ENCODE measurements at regions not wholly inside any gene's neighbourhood (a gene's known extent, or its start where the extent isn't known, plus 50 kb on each side); places are given as distances from the start of the nearest gene placed in this dataset.
A peak's percentile ranks its signal among the peaks of the same experiment; 100 is the strongest.
"Not testable (repeated sequence)": the region's sequence is repeated elsewhere in the genome, so short reads cannot be mapped to it uniquely, and the experiment has no call there.

- H3K36me3 ChIP-seq (ENCODE audit: control insufficient read depth, insufficient read depth, low read length); H3K27ac ChIP-seq (ENCODE audit: low read length); H3K4me3 ChIP-seq (ENCODE audit: low read length); H3K27me3 ChIP-seq (ENCODE audit: control insufficient read depth, insufficient read depth, low read length); H3K4me1 ChIP-seq (ENCODE audit: control insufficient read depth, insufficient read depth, low read length); H3K9me3 ChIP-seq (ENCODE audit: control insufficient read depth, low read depth, low read length): not testable (repeated sequence)
- peak; percentile 26 to 73 for DNase-seq
- no CpG with 5 or more reads among the region's 9 CpGs for WGBS (ENCODE audit: insufficient coverage, low lambda C conversion rate)
Measured at GRCh38 chr2:111287646-111288568, 167.2 kb downstream of the BCL2L11 start.

GRCh38 chr2:111290370-111290769 lies 169.7 kb downstream of the BCL2L11 start:
- not testable (repeated sequence) for DNase-seq
- WGBS (ENCODE audit: insufficient coverage, low lambda C conversion rate), result no CpG with 5 or more reads among the region's 11 CpGs

DNA sequence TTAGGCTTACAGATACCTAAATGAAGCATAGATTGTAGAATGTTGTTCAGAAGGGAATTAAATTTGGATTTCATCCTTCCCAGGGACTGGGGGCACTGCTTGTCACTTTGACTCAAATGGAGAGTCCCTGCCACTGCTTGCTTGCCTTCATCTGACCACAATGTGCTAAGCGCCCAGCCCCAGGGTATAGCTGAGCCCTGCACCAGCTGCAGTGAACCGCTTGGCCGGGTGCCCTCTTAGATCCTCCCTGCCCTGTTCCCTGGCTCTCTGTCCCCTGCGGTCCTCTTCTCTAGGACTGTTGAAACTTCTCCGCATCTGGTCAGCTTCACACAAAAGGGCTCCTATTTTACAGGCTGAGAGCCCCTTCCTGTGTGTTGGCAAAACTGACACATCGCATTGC lies 170.9 kb downstream of the BCL2L11 start:
- not testable (repeated sequence) for H3K27me3 ChIP-seq (ENCODE audit: control insufficient read depth, insufficient read depth, low read length); DNase-seq; H3K4me3 ChIP-seq (ENCODE audit: low read length); H3K36me3 ChIP-seq (ENCODE audit: control insufficient read depth, insufficient read depth, low read length); H3K9me3 ChIP-seq (ENCODE audit: control insufficient read depth, low read depth, low read length); H3K27ac ChIP-seq (ENCODE audit: low read length); H3K4me1 ChIP-seq (ENCODE audit: control insufficient read depth, insufficient read depth, low read length)
- WGBS (ENCODE audit: insufficient coverage, low lambda C conversion rate), result no CpG with 5 or more reads among the region's 6 CpGs

More at GRCh38 chr2:111290370-111290769, 169.7 kb downstream of the BCL2L11 start:
- not testable (repeated sequence) for H3K4me1 ChIP-seq (ENCODE audit: control insufficient read depth, insufficient read depth, low read length); H3K4me3 ChIP-seq (ENCODE audit: low read length); H3K27ac ChIP-seq (ENCODE audit: low read length); H3K36me3 ChIP-seq (ENCODE audit: control insufficient read depth, insufficient read depth, low read length); H3K9me3 ChIP-seq (ENCODE audit: control insufficient read depth, low read depth, low read length); H3K27me3 ChIP-seq (ENCODE audit: control insufficient read depth, insufficient read depth, low read length)

DNA sequence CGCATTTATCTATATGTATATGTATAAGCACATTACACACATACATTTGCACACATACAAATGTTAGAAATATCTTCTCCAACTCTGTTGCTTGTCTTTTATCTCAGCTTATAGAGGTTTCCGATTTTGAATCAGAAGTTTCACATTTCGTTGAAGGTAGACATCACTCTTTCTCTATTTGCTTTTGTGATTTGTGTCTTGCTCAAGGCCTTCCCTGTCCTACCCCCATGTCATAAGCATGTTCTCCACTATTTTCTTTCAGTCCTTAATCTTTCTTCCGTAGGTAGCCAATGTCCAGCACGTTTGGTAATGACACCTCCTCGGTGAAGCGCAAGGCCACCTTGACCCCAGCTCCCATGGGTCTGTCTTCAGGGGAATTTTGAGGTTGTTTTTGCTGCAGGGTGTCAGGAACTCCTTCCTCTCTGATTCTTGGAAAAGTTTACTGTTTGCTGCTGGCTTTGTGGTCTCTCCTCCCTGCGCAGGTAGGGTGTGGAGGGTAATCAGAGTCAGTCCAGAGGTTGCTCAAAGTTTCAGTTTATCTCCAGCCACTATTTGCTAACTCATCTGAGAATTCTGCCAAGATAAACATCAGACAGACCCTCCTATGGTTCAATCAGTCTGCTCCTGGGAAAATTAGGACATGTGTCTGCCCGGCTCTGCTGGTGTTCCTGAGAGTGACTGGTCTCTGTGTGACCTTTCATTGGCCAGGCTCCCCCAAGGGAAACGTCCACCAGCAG lies 171.7 kb downstream of the BCL2L11 start:
- not testable (repeated sequence) for H3K27me3 ChIP-seq (ENCODE audit: control insufficient read depth, insufficient read depth, low read length); H3K4me3 ChIP-seq (ENCODE audit: low read length); H3K36me3 ChIP-seq (ENCODE audit: control insufficient read depth, insufficient read depth, low read length); H3K4me1 ChIP-seq (ENCODE audit: control insufficient read depth, insufficient read depth, low read length); H3K9me3 ChIP-seq (ENCODE audit: control insufficient read depth, low read depth, low read length)
- no CpG with 5 or more reads among the region's 10 CpGs for WGBS (ENCODE audit: insufficient coverage, low lambda C conversion rate)
- DNase-seq, result peak in 1 of 2 donors; percentile 19
- peak overlapping the region; percentile 74 for H3K27ac ChIP-seq (ENCODE audit: low read length)

- not testable (repeated sequence) for H3K4me1 ChIP-seq (ENCODE audit: control insufficient read depth, insufficient read depth, low read length); H3K27ac ChIP-seq (ENCODE audit: low read length); H3K36me3 ChIP-seq (ENCODE audit: control insufficient read depth, insufficient read depth, low read length); H3K4me3 ChIP-seq (ENCODE audit: low read length); H3K27me3 ChIP-seq (ENCODE audit: control insufficient read depth, insufficient read depth, low read length); H3K9me3 ChIP-seq (ENCODE audit: control insufficient read depth, low read depth, low read length); DNase-seq
- no CpG with 5 or more reads among the region's 7 CpGs for WGBS (ENCODE audit: insufficient coverage, low lambda C conversion rate)
Measured at GRCh38 chr2:111294699-111295098, 174.0 kb downstream of the BCL2L11 start.

- not testable (repeated sequence) for DNase-seq; H3K27me3 ChIP-seq (ENCODE audit: control insufficient read depth, insufficient read depth, low read length); H3K27ac ChIP-seq (ENCODE audit: low read length); H3K9me3 ChIP-seq (ENCODE audit: control insufficient read depth, low read depth, low read length); H3K36me3 ChIP-seq (ENCODE audit: control insufficient read depth, insufficient read depth, low read length); H3K4me1 ChIP-seq (ENCODE audit: control insufficient read depth, insufficient read depth, low read length); H3K4me3 ChIP-seq (ENCODE audit: low read length)
- WGBS (ENCODE audit: insufficient coverage, low lambda C conversion rate), result no CpG with 5 or more reads among the region's 6 CpGs
Measured at GRCh38 chr2:111296122-111296804, 175.5 kb downstream of the BCL2L11 start.

DNA sequence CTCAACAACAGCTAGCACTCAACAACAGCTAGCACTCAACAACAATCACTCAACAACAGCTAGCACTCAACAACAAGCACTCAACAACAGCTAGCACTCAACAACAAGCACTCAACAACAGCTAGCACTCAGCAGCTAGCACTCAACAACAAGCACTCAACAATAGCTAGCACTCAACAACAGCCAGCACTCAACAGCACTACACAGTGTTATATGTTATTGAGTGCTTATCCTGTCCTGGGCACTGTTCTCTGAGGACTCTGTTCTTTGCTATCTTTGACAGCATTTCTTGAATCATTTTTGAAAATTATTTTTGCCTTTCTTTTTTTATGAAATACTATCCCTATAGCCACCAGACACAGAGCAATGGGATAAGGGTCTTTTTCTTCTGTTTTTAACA lies 176.4 kb downstream of the BCL2L11 start:
- H3K4me3 ChIP-seq (ENCODE audit: low read length); H3K9me3 ChIP-seq (ENCODE audit: control insufficient read depth, low read depth, low read length); H3K4me1 ChIP-seq (ENCODE audit: control insufficient read depth, insufficient read depth, low read length); H3K36me3 ChIP-seq (ENCODE audit: control insufficient read depth, insufficient read depth, low read length); DNase-seq; H3K27ac ChIP-seq (ENCODE audit: low read length); H3K27me3 ChIP-seq (ENCODE audit: control insufficient read depth, insufficient read depth, low read length): not testable (repeated sequence)

- H3K9me3 ChIP-seq (ENCODE audit: control insufficient read depth, low read depth, low read length); H3K27me3 ChIP-seq (ENCODE audit: control insufficient read depth, insufficient read depth, low read length); H3K36me3 ChIP-seq (ENCODE audit: control insufficient read depth, insufficient read depth, low read length); H3K27ac ChIP-seq (ENCODE audit: low read length); H3K4me3 ChIP-seq (ENCODE audit: low read length); H3K4me1 ChIP-seq (ENCODE audit: control insufficient read depth, insufficient read depth, low read length); DNase-seq: not testable (repeated sequence)
- no CpG with 5 or more reads among the region's 3 CpGs for WGBS (ENCODE audit: insufficient coverage, low lambda C conversion rate)
Measured at GRCh38 chr2:111298927-111299326, 178.2 kb downstream of the BCL2L11 start.

GRCh38 chr2:111299635-111300034 lies 178.9 kb downstream of the BCL2L11 start:
- not testable (repeated sequence) for H3K27ac ChIP-seq (ENCODE audit: low read length); H3K36me3 ChIP-seq (ENCODE audit: control insufficient read depth, insufficient read depth, low read length); H3K4me1 ChIP-seq (ENCODE audit: control insufficient read depth, insufficient read depth, low read length); DNase-seq; H3K27me3 ChIP-seq (ENCODE audit: control insufficient read depth, insufficient read depth, low read length); H3K9me3 ChIP-seq (ENCODE audit: control insufficient read depth, low read depth, low read length); H3K4me3 ChIP-seq (ENCODE audit: low read length)
- WGBS (ENCODE audit: insufficient coverage, low lambda C conversion rate), result no CpG with 5 or more reads among the region's 2 CpGs

DNA sequence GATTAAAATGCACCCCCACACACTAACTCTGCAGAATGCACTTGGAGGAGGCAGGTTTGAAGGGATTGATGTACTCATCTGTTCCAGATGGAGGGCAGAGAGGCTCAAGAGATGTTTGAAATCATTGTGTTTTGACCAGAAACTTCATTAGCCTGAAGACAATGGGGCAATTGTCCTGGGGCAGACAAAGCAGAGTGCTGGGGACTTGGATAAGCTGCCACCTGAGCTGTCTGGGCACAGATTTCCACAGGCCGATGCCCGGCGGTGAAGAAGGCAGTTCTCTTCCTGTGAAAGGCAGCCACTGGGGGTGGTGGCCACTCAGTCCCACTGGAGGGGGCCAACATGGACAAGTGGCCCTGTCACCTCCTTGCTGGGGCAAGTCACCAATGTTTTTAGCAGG lies 181.0 kb downstream of the BCL2L11 start:
- not testable (repeated sequence) for H3K27me3 ChIP-seq (ENCODE audit: control insufficient read depth, insufficient read depth, low read length); H3K9me3 ChIP-seq (ENCODE audit: control insufficient read depth, low read depth, low read length)
- WGBS (ENCODE audit: insufficient coverage, low lambda C conversion rate), result no CpG with 5 or more reads among the region's 3 CpGs

More for the DNA sequence above, 181.0 kb downstream of the BCL2L11 start:
- not testable (repeated sequence) for H3K27ac ChIP-seq (ENCODE audit: low read length); H3K36me3 ChIP-seq (ENCODE audit: control insufficient read depth, insufficient read depth, low read length); H3K4me1 ChIP-seq (ENCODE audit: control insufficient read depth, insufficient read depth, low read length); H3K4me3 ChIP-seq (ENCODE audit: low read length); DNase-seq
